ENCODE measurements at regions not wholly inside any gene's neighbourhood (a gene's known extent, or its start where the extent isn't known, plus 50 kb on each side); places are given as distances from the start of the nearest gene placed in this dataset.

DNA sequence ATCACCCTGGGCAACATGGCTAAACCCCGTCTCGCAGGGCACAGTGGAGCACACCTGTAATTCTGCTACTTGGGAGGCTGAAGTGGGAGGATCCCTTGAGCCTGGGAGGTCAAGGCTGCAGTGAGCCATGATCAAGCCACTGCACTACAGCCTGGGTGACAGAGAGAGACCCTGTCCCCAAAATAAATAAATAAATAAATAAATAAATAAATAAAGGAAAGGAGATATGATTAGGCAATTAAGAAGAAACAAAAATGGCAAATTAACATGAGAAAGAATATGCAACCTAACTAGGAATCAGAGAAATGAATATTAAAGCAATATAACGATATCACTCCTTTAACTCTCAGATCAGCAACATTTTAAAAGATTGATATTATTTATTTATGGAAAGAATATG is 92.3 kb downstream of the C1D start:
- no peak for DNase-seq (ENCODE audit: low read depth in 2 of 2)

DNA sequence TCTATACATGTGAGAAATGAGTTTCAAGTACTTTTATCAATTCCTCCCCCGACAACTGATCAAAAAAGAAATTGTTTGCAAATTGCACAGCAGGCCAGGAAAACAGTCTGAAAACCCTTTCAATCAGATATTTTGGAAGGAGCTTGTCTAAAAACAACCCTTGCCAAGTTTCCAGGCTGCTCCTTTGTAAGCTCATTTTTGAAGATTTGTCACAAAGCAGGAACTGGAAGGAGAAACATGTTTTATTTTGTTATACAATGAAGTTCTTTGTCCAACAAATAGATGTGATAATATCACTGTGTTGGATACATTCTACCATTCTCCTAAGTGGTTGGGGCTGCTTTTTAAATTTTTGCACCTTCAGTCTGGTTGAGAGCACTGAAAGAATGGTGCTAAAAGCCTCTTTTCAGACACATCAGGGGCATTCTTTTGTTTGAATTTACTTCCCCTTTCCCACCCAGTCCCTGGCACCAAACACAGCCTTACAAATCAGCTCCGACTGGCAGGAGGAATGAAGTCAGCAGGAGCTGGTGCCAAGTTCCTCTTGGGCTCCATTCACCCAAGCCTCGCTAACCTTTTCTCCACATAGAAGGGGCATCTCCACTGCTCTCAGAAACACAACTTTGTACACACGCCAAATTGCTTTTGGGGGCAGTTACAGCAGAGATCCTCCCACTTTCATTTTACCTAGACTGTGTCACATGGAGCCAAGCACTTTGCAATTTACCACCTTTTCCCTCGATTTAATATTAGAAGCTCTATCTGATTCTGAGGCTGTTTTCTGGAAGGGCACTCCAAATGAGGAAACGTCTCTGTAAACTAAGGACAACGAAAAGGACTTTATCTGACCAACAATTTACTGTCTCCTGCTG is 88.0 kb downstream of the C1D start:
- no peak for DNase-seq (ENCODE audit: low read depth in 2 of 2)

DNA sequence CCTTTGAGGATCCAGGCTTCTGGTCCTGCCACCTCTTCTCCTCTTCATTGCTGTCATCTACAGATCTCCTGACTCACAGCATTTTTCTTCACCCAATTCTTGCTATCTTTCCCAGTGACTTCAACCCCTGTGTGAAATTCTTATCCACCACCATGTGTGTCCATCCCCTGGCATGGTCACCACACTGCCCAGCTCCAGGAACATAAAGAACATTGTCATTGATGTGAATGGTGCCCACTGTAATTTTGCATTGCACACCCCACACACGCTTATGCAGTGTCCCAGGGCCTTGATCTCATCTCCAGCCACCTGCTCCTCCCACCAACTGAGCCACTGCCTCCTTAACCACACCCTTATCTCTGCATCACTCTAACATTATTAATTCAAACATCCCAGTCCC is 85.3 kb downstream of the C1D start:
- no peak for DNase-seq (ENCODE audit: low read depth in 2 of 2)

- DNase-seq (ENCODE audit: low read depth in 2 of 2): no peak
Observed at GRCh38 chr2:67982956-67983355, 79.8 kb downstream of the C1D start.

GRCh38 chr2:67984600-67984999 is 78.2 kb downstream of the C1D start:
- DNase-seq (ENCODE audit: low read depth in 2 of 2): no peak

DNA sequence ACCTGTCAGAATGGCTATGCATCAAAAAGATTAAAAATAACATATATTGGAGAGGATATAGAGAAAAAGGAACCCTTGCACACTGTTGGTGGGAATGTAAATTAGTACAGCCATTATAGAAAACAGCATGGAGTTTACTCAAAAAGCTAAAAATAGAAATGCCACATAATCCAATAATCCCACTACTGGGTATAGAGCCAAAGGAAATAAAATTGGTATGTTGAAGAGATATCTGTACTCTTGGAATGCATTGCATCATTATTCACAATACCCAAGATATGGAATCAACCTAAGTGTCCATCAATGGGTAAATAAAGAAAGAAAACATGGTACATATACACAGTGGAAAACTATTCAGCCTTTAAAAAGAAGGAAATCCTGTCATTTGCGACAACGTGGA is 77.2 kb downstream of the C1D start:
- no peak for DNase-seq (ENCODE audit: low read depth in 2 of 2)

GRCh38 chr2:67986258-67986657 is 76.5 kb downstream of the C1D start:
- no peak for DNase-seq (ENCODE audit: low read depth in 2 of 2)
